ENCODE measurements at regions not wholly inside any gene's neighbourhood (a gene's known extent, or its start where the extent isn't known, plus 50 kb on each side); places are given as distances from the start of the nearest gene placed in this dataset.

DNA sequence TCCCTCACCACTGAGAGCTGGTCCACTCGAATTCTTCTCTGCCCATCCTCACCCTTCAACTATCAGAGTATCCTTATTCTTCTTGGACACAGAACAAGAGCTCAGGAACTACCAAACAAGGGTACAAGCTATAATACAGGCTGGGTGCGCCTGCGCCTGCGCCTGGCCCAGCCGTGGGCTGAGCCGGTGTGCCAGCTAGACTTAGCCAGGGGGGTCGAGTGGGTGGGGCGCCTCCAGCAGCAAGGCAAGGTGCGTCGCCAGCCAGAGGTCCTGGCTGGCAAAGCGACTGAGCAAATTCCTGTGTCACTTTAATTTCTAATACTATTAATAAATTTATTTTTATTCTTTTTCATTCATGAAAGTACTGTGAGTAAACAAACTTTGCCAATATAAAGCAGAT lies 1072.6 kb upstream of the PIK3C3 start:
- no peak for DNase-seq (ENCODE audit: low spot score)

DNA sequence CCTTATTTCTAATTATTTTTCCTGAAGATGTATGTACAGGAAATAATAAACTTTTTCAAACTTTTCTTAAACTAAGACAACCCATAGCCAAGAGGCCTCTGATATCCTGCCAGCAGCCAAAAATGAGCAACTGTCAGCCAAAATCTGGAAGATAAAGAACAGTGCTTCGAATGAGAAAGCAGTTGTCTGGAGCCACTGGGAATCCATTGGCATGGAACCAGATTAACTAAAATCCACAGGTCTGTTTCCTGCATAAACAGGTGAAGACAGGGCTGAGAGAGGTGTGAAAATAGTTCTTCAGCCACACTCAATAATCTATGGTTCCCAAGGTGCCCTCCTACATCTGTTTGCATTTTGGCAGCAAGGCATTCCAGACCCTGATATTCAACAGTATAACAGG lies 1076.7 kb upstream of the PIK3C3 start:
- no peak for DNase-seq (ENCODE audit: low spot score)

DNA sequence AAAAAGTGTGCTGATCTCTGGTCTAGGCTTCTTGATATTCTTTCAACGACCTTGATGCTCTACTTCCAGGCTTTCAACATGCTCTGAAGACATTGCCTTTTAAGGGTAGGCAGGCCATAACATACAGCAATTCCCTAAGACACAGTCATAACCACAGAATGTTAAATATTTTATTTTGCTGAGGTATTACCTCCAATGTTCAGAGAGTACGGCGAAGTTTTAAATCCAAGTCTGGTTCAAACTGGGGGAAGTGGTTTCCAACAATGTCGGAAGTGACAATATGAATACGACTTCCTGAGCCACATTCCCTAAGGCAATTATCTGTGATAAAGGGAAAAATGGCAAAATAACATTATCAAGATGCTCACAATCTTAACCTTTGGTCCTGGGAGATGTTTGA lies 1077.9 kb upstream of the PIK3C3 start:
- no peak for DNase-seq (ENCODE audit: low spot score)

DNA sequence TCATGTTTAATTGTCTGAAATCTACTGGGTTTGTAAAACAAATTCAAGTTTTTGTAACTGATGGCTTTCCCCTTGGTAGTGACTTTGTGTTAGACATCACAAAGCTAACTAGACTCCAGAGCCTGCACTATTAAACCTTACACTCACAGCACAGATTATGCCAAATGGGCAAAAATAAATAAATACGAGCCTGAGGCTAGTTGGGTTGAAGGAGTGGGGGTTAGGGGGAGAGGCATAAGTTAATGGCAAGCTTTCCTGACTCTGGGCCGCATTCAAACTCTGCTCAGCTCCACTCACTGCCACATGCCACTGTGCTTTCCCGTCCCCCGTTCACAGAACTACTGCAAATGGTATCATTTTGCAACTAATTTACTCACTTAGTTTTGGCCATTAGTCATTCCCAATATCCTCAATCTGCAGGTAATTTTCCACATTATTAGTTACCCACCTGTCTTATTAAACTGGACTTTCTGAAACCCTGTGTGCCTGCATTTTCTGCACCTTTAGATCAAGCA lies 1079.9 kb upstream of the PIK3C3 start:
- DNase-seq (ENCODE audit: low spot score), result no peak

DNA sequence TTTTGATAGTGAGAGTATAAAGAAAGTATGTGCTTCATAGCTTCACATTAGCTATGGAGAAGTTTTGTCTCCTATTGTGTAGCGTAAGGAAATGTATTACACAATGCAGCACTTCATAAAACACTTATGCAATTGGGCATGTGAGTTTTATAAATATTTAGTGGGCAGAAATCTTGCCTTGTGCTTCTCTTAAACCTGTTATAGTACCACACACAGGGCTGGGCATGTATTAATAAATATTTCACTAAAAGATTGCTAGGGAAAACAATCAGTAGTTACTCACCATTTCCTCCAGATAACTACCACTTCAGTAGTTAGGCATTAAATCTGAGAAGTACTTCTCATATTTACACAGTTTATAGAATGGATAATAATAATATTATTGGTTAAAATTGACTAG lies 1080.8 kb upstream of the PIK3C3 start:
- DNase-seq (ENCODE audit: low spot score), result no peak

DNA sequence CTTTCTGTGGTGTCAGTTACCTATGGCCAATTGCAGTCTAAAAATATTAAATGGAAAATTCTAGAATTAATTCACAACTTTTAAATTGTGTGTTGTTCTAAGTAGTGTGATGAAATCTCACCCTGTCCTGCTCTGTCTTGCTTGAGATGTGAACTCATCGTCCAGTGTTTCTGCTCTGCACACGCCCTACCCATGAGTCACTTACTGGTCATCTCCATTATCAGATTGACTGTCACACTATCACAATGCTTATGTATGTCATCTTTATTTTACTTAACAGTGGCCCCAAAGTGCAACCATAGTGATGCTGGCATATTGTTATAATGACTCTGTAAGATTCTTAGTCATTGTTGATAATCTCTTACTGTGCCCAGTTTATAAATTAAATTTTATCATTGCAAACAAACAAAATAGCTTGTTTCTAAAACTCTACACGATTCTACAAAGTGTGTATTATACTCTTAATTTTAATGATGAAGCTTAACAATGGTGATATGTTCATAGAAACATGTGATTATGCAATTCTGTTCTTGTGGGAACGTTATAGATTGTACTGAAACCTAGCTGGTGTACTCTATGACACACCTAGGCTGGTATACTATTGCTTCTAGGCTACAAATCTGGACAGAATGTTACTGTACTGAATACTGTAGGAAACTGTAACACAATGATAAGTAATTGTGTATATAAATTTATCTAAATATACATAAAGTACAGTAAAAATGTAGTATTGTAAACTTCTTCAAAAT lies 1086.8 kb upstream of the PIK3C3 start:
- DNase-seq (ENCODE audit: low spot score), result no peak

DNA sequence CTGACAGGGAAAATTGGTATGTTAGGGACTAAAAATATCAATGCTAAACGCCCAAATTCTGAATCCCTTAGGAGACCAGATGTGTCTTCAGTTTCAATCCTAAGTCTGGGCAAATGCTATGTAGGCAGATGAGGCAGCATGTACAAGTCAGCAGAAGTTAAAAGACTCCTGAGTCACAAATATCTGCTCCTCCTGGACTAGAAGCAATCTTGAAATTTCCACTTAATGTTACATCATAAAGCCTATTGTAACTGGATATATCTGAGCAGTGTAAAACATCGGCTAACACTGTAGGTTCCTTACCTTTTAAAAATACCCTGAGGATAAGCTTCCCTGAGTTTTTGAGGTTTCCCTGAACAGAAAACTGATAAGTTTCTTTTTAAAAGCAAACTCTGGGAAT lies 1087.6 kb upstream of the PIK3C3 start:
- no peak for DNase-seq (ENCODE audit: low spot score)

DNA sequence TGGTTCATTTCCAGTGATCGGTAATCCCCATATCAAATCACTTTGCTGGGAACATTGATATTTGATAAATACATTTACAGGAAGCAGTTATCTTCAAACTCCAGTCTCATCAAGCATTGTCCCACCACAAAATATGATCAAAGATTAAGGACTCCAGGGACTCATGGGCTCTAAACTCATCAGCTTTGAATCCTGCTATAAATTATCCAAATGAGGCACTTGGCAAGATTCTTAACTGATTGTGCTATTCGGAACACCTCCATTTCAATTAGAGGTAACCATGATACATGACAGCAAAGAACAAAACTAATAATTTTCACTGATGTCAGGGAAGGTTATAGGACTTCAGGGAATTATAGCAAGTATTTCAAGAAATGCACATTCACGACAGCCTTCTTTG lies 1088.1 kb upstream of the PIK3C3 start:
- DNase-seq (ENCODE audit: low spot score), result no peak

DNA sequence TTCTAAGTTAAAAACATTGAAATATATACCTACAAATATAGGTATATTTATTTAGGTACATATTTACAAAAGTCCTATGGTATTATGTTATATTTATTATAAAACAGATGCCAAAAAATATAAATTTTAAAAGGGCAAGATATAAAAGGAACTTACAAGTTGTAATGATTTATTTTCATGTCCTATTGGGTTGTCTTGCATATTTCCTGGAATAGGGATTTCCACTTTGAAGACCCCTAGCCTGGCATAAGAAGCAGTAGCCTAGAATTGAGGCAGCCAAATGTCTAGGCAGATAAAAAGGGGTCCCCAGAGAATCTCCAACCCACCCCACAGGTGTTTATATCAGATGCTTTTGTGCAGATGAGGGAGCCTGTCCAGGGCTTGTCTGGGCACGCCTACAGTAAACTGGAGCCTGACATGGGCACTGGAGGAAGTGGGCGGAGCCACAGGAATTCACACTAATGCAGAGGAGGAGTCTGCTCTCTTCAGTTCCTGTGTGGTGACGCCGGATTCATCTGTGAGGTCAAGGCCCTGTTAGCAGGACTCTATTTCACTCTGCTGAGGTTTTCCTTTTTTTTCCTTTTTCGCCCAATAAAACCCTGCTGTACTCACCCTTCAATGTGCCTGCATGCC lies 1088.9 kb upstream of the PIK3C3 start:
- no peak for DNase-seq (ENCODE audit: low spot score)

DNA sequence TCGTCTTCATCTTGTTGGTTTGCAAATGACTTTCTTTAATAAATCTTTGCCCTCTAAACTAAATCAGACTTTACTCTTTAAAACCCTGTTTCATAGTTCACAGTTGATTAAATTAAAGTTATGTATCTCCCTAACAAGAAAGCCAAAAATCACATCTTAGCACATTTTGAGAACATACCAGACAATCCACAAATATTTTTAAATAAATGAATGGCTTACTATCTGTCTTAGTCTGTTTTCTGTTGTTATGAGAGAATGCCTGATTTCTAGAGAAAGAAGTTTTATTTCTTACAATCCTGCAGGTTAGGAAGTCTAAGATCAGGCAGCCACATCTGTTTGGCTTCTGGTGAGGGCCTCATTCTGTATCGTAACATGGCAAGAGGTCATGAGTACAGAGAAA lies 1090.2 kb upstream of the PIK3C3 start:
- no peak for DNase-seq (ENCODE audit: low spot score)

DNA sequence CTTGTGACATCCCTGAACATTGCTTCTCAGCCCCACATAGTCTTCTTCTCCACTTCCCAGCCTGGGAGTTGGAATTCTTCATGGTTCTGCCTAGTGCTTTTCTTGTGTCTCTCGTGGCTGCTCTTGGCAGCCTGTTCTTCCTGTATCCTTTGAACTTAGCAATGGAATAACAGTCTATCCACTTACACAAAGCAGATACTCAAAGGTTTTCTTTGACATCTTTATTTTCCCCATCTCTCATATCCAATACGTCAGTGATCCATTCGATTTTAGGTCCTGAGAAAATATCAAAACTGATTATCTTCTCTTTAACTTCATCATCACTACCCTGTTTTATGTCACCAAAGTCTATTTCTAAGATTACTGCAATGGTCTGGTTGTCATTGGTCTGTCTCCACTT lies 1091.2 kb upstream of the PIK3C3 start:
- DNase-seq (ENCODE audit: low spot score), result no peak

DNA sequence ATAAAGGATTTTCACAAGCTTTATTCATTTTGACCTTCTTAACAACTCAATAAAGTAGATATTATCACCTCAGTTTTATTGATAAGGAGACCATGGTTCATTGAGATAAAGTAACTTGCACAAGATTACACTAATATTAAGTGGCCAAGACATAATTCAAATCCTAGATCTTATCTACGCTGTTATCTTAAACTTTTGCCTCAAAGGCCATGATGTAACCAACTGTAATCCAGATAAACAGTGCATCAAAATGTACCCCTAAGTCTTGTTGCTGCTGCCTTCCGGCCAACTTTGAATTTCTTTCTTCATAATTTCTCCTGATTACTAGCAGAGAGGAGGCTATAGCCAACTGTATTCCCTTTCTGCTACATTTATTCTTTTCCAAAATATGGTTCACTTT lies 1094.8 kb upstream of the PIK3C3 start:
- DNase-seq (ENCODE audit: low spot score), result no peak

DNA sequence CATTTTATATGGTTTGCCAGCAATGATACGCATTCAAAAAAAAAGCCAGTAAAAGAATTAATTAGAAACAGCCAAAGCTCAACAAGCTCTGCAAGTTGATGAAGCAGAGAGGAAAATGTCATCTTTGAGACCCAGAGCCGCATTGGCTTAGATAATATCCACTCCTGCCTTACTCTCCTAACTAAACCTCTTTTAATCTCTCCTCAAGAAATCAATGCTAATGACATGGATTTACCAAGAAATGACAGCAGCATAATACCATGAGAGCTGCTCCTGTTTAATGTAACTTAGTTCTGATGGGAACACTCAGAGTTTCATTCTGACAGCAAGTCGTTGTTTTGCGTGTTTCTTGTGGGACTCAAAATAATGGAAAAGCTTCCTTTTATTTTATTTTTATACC lies 1099.4 kb upstream of the PIK3C3 start:
- no peak for DNase-seq (ENCODE audit: low spot score)

DNA sequence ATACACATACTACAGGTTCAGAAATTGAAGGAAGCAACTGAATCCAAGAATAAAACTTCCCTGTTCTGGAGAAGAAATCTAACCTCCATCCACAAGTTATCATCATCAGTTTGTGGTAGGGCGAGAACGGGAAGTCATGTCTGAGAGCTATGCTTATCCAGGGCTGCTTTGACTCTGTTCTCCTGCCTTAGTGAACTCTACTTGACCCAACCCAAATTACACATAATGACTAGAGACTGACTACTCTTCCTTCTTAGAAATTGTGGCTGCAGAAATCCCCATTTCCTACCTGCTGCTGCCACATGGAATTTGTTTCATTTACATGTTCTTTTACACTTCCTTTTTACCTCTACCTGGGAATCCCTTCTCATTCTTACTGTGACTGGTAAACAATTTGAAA lies 1102.6 kb upstream of the PIK3C3 start:
- DNase-seq (ENCODE audit: low spot score), result no peak

DNA sequence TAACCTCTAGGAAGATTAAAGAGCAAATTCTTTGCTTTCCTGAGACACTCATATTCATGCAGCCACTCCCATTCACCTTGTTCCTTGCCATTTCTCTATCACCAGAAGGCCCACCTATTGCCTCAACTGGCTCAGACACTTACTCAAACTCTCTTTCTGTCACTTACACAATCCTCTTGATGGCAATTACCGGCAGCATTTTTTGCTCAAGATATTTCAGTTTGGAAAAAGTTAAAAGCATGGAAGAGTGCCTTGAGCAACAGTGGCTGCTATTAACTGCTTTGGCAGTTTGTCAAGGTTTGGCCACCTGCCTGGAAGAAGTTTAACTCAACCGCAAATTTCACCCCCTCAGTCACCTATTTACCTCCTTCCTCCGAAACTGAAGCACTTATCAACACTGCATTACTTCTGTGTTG lies 1104.0 kb upstream of the PIK3C3 start:
- DNase-seq (ENCODE audit: low spot score), result no peak

DNA sequence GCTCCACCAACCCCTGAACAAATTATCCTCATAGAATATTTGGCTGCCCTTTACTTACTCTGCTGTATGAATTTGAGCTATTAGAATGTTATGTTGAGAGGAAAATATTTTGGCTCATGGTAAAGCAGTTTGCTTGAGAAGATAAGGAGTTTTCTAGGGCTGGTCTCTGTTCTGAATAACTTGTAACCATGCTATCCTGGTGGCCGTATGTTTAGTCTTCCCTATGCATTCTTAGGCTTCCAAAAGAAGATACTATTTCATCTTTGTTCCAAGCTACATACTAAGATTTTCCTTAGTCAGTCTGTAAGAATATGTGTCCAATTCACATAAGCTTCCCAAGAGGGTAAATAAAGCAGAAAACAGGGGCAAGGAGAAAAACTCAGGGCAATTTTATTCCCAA lies 1105.1 kb upstream of the PIK3C3 start:
- no peak for DNase-seq (ENCODE audit: low spot score)

DNA sequence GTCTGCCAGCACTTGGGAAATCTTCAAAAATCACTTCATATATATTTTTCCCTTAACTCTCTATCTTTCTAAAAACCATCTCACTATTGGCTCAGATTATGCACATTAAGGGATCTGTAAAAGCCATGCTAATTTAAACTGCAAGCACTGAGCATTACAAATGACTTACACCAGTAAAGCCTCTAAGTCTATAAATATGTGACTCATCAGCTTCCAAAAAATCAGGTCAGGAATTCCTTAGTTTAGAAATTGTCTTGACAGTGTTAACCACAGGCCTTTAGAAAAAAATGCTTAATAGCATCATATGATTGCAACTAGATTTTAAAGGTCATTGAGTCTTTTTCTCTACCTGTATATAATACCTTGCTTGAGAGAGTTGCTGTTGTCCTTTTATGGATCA lies 1113.6 kb upstream of the PIK3C3 start:
- no peak for DNase-seq (ENCODE audit: low spot score)

DNA sequence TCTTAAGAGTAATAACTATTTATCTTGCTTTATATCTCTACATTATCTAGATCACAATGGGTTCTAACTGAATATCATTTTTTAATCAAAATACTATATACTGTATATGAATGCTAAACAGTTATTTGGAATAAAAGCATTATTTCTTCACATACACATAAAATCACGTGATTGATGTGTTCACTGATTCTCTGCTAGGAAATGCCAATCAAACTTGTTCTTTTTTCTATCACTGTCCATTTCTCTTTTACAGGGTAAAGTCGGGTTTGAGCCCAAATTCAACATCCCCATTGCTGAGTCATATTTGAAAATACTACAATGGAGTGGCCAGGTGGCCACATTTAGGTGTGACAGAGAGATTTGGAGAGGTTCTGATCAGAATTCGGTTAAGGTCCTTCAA lies 1114.0 kb upstream of the PIK3C3 start:
- DNase-seq (ENCODE audit: low spot score), result no peak

DNA sequence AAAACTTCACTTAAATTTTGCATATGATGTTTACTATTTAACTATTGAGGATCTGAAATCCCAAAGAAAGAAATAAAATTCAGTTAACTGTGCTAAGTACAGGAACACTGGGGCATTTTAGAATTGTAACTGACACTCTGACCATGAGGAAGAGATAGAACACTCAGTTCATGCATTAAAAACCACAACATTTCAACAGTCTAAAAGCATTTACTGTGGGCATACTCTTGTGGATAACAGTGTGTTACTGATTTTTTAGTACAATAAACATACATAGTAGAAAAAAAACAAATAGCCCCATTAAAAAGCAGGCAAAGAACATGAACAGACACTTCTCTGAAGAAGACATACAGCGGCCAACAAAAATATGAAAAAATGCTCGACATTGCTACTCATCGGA lies 1122.7 kb upstream of the PIK3C3 start:
- DNase-seq (ENCODE audit: low spot score), result no peak

DNA sequence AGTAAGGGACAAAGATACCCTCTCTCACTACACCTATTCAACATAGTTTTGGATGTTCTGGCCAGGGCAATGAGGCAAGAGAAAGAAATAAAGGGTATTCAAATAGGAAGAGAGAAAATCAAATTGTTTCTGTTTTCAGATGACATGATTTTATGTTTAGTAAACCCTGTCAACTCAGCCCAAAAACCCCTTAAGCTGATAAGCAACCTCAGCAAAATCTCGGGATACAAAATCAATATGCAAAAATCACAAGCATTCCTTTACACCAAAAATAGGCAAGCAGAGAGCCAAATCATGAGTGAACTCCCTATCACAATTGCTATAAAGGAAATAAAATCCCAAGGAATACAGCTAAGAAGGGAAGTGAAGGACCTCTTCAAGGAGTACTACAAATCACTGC lies 1130.7 kb upstream of the PIK3C3 start:
- DNase-seq (ENCODE audit: low spot score), result no peak

DNA sequence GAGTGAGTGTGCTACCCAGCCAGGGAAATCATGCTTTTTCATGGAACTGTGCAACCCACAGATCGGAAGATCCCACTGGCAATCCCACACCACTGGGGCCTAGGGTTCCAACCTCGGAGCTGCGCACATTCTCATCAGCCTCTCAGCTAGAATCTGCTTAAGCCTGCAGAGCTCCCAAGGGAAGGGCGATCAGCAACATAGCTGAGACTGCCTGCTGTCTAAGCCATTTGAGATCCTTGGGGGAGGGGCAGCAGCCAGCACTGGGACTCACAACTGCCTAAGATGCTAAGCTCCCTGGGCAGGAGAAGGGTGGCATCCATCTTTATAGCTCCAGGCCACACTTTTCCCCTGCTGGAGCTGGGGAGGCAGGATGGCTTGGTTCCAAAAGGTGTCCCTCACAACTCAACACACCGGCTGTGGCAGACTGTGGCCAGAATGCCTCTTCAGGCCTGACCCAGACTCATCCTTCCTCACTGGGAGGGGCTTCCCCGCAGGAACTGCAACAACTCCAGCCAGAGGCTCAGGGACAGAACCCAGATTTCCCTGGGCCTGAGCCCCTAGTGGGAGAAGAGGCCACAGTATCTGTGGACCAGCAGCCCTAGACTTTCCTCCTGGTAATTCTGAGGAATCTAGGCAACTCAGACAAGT lies 1133.3 kb upstream of the PIK3C3 start:
- no peak for DNase-seq (ENCODE audit: low spot score)

DNA sequence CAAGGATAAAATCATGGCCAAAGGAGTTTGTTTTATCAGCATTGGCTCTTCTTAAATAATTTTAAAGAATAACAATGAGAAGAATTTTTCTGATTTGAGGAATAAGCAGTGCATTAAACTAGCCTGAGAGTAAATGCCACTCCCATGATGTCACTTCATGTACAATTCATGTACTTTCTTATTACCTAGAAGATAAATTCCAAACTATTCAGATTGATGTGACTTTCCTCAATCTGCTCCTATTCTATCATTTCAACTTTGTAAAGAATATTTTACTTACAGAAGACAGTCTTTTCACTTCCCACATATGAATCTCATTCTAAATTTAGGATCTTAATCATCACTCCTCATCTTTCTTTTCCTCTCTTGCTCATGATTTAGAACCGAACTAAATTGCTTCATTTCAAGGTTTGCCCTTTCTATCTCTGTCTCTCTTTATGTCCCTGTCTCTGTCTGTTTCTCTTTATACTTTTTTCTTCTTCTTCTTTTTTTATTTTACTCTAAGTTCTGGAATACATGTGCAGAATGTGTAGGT lies 1142.0 kb upstream of the PIK3C3 start:
- DNase-seq (ENCODE audit: low spot score), result no peak

DNA sequence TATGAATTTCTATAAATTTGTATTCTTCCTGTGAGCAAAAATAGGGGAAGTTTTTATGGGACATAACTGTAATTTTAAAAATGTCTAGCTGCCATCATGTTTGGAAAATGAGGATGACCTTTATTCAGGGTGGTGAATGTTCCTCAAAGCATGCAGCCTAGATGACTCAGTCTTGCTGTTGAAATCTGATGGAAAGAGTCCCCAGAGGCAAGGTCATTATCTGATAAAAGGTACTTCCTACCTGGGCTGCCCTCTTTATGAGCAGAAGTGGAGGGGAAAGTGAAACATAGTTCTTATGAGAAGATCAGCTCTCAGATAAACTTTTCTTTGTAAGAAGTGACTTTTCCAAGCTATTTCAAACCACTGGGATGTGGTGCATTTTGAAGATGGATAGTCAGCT lies 1144.7 kb upstream of the PIK3C3 start:
- no peak for DNase-seq (ENCODE audit: low spot score)

Data from HuH-7.5 (cell line).